ENCODE measurements at regions not wholly inside any gene's neighbourhood (a gene's known extent, or its start where the extent isn't known, plus 50 kb on each side); places are given as distances from the start of the nearest gene placed in this dataset.

DNA sequence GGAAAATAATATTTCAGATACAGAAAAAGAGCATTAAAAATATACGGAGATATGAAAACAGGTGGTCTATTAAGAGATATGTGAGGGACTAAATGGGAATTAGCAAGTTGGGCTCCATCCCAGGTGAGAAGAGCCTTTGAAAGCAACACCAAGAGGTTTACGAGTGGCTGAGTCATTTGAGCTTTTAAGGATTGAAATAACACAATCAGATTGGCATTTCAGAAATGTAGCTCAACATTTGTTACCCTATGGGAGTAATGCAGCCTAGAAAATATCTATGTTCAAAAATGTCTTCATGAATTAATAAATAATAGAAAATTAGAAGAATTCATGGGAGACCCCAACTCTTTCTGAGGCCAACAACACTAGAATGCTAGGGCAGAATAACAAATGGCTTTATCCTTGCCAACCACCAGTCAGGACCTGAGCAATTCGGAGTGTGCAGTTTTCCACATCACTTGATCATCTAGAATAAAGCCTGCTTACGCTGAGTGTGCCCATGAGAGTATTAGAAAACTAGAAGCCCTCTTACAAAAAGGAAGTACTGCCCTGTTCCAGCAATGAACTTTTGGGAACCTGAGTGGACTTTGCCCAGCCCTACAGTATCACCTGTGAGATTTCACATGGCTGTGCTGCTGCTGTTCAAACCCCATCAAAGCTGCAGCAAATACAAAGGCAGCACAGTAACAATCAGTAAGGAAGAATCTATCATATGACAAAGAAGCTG is 538.0 kb upstream of the CAMK1G start:
- DNase-seq, result no peak

DNA sequence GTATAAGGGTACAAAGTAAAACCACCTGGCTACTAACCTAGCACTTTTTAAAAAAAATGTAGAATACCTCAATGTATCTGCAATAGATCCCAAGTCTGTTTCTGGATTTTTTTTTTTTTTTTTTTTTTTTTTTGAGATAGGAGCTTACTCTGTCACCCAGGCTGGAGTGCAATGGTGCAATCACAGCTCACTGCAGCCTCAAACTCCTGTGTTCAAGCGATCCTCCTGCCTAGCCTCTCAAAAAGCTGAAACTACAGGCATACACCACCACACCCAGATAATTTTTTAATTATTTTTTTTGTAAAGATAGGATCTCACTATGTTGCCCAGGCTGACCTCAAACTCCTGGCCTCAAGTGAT is 537.5 kb upstream of the CAMK1G start:
- DNase-seq, result no peak

DNA sequence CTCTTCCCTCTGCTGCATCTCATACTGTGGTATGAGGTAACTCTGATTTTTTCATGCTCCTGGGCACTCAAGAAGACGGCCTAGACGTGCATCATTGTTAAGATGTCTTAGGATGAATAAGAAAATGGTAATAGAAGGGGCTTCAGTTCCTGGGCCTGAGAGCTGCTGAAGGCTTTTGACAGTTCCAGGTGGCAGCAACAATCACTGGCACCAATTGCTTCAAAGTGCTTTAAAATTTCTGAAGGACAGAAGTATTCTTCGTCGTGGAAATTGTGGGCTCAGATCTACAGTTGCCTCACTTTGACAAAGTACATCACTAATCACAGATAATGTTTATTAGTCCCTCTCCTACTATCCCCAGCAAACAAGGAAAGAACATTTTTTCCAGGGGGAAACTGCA is 536.6 kb upstream of the CAMK1G start:
- DNase-seq, result no peak

DNA sequence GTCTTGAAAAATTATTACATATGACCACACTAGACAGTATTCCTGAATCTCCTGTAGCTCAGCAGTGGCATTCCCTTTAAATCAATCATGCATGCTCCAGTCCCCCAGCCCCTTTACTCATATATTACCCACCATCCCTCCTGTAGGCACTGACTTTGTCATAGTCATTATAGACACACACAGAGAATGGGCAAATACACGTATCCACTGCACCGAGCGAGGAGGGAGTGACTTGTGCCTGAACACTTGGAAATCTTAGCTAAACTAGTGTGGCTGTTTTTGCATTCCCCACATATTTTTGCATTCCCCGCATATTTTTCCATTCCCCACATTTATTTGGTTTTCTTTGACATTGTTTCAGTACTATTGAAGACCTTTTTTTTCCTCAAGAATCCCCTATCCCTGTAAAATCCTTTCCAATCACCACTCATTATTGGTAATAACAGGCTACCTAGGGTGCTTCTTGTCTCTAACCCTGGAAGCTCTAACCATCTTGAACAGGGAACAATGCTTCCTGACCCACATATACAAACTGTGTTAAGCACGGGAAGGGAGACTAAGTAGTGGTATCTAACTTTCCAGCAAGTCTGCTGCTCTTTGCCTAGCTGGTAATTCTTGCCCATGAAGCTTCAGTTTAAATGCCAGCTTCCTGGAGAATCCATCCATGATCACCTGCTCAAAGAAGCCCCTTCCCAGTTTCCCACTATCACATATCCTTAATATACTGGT is 534.4 kb upstream of the CAMK1G start:
- no peak for DNase-seq

DNA sequence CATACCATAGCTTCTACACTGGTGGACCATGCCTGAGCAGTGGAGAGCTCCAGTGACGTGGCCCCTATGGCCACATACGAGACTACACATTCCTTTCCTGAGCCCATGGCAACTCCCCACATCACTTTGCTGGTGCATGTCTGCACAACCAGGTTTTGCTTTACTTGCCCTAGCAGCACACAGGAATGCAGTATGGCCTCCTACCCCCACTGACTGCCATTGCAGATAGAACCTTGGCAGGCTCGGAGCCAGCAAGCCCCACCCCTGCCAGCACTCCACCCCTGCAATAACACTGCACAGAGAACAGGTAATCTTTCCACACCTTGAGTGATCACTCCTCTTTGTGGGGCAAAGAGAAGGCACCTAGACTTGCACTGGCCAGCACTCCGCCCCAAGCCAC is 531.9 kb upstream of the CAMK1G start:
- no peak for DNase-seq

DNA sequence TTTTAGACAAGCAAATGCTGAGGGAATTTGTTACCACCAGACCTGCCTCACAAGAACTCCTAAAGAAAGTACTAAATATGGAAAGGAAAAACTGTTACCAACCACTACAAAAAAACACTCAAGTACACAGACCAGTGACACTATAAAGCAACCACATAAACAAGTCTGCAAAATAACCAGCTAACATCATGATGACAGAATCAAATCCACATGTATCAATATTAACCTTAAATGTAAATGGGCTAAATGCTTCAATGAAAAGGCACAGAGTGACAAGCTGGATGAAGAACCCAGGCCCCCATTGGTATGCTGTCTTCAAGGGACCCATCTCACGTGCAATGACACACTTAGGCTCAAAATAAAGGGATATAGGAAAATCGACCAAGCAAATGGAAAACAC is 529.9 kb upstream of the CAMK1G start:
- DNase-seq, result no peak

DNA sequence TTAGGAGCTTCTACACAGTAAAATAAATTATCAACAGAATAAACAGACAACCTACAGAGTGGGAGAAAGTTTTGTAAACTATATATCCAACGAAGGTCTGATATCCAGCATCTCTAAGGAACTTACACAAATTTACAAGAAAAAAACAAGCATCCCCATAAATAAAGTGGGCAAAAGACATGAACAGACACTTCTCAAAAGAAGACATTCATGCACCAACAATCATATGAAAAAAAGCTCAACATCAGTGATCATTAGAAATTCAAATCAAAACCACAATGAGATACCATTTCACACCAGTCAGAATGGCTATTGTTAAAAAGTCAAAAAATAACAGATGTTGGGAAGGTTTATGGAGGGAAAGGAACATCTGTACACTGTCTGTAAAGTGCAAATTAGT is 526.4 kb upstream of the CAMK1G start:
- no peak for DNase-seq

DNA sequence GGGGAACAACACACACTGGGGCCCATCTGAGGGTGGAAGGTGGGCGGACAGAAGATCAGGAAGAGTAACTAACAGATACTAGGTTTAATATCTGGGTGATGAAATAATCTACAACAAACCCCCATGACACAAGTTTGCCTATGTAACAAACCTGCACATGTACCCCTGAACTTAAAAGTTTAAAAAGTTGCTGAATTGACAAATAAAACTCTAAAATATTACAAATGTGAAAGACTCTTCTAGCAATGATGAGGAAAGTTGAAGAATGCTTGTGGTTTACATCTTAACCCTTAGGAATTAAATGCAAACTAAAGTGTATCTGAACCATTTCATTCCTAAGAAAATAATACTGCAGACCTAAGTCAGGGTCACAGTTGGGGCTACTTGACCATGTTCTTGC is 525.6 kb upstream of the CAMK1G start:
- DNase-seq, result no peak

DNA sequence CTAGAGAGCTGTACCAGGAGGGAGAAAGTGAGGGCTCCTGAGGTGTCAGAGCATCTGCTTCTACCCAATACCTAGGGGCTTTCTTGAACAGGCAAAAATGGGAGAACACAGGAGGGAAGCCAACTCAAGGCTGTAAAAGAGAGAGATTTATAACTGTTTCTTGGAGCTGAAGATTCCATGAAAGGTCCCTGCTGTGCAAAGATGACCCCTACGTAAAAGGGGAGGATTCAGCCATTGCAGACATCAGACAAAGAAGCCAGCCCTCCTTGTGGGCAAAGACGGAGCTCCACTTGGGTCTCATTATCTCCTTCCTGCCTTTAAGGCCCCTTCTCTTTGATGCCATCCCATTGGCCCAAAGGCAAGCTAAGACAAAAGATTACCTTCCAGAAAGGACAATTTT is 524.1 kb upstream of the CAMK1G start:
- no peak for DNase-seq

DNA sequence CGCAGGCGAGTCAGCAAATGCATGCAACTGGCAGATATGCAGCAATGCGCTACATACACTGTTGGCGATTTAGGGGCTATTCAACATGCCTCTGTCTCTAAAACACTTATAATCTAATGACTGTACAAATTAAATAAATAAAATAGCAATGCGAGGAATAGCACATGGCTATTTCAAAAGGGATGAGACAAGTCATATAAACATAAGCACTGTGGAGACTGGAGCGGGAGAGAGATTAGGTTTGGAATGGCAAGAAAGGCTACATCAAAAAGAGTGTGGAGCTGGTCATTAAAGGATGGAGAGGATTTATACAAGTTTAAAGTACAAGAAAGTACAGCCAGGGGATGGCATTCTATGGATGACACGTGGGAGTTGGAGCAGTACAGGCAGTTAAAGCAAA is 523.5 kb upstream of the CAMK1G start:
- DNase-seq, result no peak

DNA sequence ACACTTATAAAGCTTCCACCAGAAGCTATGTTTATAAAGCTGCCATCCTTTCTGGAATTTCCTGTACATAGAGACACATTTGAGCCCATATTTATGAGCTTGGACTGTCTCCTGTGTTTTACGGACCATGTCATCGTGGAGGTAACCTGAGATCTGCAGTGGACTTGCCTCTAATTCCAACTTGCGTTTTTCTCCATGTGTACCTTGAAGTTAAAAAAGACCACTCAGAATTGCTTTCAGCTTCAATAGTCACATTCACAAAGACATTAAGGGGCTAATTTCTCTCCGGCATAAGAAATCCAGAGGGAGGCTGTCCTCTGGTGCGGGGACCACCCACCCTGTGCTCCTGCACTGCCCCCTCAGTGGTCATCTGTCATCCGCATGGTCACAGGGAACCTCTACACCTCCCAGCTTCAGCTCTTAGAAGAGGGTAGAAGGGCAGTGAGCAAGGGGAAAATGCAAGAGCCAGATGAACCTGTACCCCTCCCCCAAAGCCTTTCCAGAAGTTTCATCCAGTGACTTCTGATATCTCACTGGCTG is 521.4 kb upstream of the CAMK1G start:
- no peak for DNase-seq

DNA sequence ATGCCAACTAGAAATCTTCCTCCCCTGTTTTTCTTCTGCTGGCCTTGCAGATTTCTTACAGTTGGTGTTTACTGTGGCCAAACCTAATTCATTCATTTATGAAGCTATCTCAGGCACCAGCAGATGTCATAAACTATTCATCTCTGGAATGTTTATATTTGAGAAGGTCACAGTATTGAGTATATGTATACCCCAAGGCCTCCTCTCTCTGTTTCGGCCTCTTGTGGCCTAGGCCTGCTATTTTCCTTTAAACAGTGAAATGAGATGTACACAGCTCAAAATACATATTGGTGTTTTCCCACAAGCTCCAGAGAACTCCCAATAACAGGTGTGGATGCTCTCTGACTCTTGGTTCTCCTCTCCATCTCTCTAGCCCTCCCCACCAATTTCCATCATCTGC is 520.7 kb upstream of the CAMK1G start:
- no peak for DNase-seq

DNA sequence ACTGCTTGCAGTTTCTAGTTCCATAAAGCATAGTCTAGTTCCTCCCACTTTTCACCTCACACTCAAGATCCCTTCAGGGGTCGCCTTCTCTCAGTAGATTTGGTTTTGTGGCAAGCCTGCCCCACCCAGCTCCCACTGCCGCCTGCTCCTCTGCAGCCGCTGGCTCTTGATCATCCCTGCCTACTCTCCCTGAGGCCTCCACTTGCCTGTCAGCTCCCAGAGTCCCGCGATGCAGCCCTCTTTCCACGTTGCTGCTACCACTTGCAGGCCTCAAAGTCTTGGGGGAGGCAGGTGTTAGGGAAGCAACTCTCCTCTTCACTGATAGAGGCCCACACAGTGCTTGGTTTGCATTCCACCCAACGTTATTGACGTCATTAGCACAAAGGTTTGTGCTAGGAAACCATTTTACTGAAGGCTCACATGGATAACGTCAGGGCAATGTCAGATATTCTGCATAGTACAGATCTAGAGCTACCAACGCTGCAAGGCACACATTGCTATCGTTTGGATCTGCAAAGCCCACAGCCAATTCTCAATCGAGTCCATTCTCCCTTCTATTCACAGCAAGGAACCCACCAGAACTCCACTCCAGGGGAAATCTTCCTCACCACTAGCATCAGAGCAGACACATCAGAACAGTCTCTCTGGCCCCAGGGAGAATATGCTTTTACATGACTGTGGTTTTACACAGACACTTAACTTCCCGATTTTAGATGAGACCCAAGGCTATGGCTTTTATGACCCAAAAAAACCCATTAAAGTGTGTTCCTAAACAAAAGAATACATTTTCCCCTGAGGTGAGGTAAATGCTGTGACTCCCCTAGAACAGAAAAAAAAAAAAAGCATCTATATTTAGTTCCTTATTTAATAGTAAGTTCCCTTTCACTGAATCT is 519.5 kb upstream of the CAMK1G start:
- no peak for DNase-seq

DNA sequence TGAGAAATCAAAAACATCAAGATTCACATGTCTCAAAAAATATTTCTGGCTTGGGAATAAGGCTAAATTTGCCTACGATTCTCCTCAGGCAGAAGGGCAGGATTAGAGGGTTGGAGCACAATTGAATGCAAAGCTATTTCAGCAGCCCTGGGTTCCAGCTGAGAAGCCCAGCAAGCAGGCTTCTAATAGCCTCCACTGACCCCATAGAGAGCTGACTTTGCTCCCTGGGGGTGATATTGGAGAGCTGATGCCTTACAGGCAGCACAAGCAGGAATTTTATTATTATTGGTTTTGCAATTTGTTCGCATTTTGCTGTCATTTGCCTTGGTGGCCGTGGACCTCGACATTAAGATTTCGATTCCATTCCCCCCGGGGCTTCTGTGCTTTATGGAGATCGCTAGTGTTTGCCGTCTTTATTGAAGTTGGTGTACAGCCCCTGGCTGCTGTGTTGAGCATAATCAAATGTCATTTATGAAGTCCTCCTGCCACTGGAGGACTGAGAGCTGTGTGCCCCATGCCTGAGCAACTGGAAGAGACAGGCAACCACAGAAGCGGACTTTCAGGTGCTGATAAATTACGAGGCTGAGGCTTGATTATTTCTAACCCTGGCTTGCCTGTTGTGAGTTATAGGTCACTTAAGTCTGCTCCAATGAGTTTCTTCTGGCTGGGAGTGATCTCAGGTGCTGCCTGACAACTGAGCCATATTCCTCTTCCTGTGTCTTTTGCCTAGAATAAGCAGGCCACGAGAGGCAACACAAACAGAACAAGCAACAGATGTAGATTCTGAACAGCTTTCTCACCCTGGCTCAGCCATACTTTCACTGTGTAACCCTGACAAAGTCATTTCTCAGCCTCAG is 518.4 kb upstream of the CAMK1G start:
- no peak for DNase-seq

DNA sequence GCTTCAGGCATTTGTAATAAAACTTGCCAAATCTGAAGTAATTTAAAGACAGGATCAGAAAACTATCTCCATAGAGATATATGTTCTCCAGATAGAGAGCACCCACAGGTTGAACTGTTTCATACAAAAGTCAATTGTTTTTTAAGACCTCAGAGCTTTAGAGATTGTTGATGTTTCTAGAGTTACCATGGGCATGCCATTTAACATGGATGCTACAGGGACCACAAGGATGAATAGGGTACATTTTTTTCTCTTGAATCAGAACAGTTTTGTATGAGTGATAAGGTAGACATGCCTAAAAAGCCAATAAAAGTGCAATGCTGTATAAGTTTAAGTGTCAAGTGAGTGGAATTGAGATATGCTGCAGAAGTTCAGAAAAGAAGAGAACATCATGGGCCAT is 511.0 kb upstream of the CAMK1G start:
- DNase-seq, result no peak

DNA sequence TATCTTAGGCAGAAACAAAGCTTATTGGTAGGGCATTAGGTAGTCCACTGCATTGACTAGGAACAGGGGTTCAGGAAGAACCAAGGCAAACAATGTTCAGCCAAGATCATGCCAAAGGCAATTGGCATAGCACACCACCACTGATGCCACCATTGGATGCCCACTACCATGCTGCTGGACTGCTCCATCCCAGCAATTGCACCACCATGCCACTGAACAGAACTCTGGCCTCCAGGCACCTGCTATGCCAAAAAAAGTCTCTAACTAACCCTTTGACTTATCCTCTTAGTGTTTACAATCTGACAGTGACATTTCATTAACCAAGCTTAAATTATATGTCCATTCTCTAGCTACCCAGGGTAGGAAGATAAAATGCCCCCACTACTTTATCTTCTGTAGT is 509.6 kb upstream of the CAMK1G start:
- DNase-seq, result no peak

DNA sequence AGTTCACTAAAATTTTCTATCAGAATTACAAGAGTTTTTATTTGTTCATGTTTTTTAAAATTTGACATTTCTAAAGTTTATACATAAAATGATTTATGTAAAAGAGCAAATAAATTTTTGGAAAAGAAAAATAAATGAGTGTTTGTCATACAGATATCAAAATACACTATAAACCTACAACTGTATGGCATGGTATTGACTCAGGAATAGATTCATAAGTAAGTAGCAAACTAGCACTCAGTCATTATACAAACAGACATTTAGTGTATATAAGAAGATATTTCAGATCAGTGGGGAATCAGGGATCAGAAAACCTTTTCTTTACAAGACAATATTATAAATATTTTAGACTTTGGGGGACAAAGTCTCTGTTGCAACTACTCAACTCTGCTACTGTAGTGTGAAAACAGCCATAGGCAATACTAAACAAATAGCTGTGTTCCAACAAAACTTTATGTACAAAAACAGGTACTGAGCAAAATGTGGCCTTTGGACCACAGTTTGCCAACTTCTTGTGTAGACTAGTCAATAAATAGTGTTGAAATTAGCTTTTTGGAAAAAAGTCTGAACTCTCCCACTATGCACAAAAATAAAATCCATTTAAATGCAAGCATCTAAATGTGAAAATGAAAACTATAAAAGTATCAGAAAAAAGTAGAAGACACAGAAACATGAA is 508.8 kb upstream of the CAMK1G start:
- no peak for DNase-seq

DNA sequence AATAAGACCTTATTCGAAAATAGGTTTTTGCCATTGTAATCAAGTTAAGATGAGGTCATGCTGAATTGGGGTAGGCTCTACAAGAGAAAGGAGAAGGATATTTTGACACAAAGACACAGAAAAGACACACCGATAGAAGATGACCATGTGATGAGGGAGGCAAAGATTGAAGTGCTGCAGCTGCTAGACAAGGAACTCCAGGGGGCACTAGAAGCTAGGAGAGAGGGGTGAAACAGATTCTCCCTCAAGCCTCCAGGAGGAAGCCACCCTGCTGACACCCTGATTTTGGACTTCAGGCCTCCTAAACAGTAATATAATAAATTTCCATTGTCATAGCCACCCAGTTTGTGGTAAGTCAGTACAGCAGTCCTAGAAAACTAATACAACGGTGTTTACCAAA is 506.8 kb upstream of the CAMK1G start:
- DNase-seq, result peak; percentile 80

DNA sequence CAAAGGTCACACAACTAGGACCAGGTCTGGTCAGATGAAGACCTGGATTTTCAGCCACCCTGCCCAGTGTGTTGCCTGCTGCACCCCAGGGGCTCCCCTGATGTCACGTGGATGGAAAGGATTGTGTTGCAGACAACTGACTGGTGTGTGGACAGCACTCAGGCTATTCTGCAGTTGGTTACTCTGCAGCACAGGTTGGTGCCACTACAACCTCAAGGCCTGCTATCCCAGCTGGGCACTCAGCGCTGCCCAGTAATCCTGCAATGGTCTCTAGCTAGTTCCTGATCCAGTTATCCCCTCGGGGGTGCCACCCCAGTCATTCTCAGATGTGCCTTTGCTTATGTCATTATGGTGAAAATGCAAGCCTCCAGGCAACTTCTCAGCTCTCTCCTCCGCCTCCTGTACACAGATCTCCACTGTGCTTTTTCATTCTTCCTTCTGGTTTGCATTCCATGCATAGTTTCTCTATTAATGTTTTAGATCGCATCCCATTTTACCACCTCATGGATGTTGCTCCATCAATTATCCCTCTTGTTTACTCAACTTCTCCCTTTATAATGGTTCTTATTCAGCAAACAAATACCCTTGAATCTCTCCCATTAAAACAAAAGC is 503.2 kb upstream of the CAMK1G start:
- DNase-seq, result no peak

DNA sequence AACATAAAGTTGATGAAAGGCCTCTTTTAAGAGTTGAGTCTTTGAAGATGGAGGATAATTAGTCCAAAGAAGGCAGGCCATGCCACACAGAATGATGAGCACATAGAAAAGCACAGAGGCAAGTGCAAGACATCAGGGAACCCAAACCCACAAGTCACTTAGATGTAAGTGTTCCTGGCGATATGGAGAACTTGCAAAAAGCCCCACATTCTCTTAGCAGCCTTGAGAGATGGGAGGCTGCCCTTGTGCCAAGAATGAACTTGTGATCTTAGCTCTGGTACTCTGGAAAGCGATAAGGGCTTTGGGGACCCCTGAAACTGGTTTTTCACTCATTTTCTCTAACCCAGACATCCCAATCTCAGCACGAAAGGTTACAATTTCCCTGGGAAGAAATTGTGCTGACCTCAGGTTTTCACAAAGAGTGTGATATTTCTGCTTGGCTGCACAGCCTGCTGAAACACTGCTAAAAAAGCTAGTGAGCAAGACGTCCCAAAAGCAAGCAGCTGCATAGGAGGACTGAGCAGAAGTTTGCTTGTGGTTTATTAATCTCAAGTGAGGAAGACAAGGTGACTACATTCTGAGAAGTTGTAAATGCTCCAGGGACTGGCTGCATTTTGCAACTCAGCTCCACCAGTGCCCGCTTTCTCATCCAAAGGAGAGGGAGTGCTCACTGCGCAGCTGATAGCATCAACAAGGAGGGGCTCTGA is 496.9 kb upstream of the CAMK1G start:
- DNase-seq, result peak; percentile 16

DNA sequence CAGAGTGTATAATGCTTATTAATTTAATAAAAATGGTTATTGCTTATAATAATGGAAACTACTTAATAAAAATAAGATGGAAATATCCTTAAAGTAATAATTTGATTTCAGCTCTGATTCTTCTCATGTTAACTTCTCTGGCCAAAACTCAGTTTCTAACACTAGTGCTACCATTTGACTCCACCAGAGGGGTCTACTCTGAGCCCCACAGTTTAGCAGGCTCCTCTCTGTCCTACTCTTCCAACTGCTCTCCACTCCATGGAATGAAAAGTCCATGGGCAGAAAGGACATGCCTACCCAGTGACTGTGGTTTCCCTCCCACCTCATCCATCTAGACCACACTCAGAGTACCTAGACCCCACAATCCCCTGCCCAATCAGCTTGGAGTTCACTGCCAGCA is 489.1 kb upstream of the CAMK1G start:
- no peak for DNase-seq

Data from RPMI8226 (cell line).